Naive B cell (primary cell): ENCODE measurements at regions not wholly inside any gene's neighbourhood (a gene's known extent, or its start where the extent isn't known, plus 50 kb on each side); places are given as distances from the start of the nearest gene placed in this dataset.
"Not testable (repeated sequence)": the region's sequence is repeated elsewhere in the genome, so short reads cannot be mapped to it uniquely, and the experiment has no call there.

Source experiments
- ATAC-seq, 2 donors: fragments of 150-1000 bp; cut with Tn5 transposase; 2 replicates each; pipeline ENCODE4 v1.10.0; 2021; ENCODE audit warnings: low read depth in 2 of 2, mild to moderate bottlenecking in 2 of 2, moderate library complexity in 2 of 2
- DNase-seq: peaks from one replicate; pipeline ENCODE4 v3.0.0; 2022
- H3K27ac Mint-ChIP-seq, 6 donors: one replicate each; pipeline ENCODE4 v1.8.0; 2020 to 2022; ENCODE audit warnings: mild to moderate bottlenecking in 6 of 6, mixed read lengths in 6 of 6, moderate library complexity in 5 of 6, inconsistent platforms in 2 of 6
- H3K27me3 Mint-ChIP-seq, 3 donors: one replicate each; pipeline ENCODE4 v1.8.0; 2021 to 2022; ENCODE audit warnings: mixed read lengths in 3 of 3, mild to moderate bottlenecking in 1 of 3
- H3K36me3 Mint-ChIP-seq, 2 donors: one replicate each; pipeline ENCODE4 v1.8.0; 2020 to 2022; ENCODE audit warnings: mixed read lengths in 2 of 2, inconsistent platforms in 1 of 2, mild to moderate bottlenecking in 1 of 2
- H3K4me1 Mint-ChIP-seq, 3 donors: one replicate each; pipeline ENCODE4 v1.8.0; 2020 to 2022; ENCODE audit warnings: mixed read lengths in 3 of 3, inconsistent platforms in 1 of 3, mild to moderate bottlenecking in 1 of 3, moderate library complexity in 1 of 3
- H3K4me3 Mint-ChIP-seq, 8 donors: one replicate each; pipeline ENCODE4 v1.8.0; 2020 to 2022; ENCODE audit warnings: mild to moderate bottlenecking in 8 of 8, mixed read lengths in 8 of 8, moderate library complexity in 8 of 8, inconsistent platforms in 2 of 8
- H3K9me3 Mint-ChIP-seq, 7 donors: one replicate each; pipeline ENCODE4 v1.8.0; 2020 to 2022; ENCODE audit warnings: mixed read lengths in 7 of 7, mild to moderate bottlenecking in 5 of 7, inconsistent platforms in 2 of 7, moderate library complexity in 1 of 7

GRCh38 chr1:197985351-197985750 is 68.2 kb downstream of the LHX9 start:
- DNase-seq: no peak
- H3K27me3 Mint-ChIP-seq: peaks cover 4 to 7% (median 4%) of the 10 kb centered on the region in 3 donors
- peaks cover 0 to 2% (median 0%) of the 10 kb centered on the region in 3 donors for H3K4me1 Mint-ChIP-seq
- H3K36me3 Mint-ChIP-seq: no peaks in the 10 kb centered on the region
- no peak for ATAC-seq
- H3K4me3 Mint-ChIP-seq: no peak overlapping the region
- H3K9me3 Mint-ChIP-seq: no peaks in the 10 kb centered on the region
- H3K27ac Mint-ChIP-seq: no peak overlapping the region

- Mint-ChIP-seq H3K27me3 (peaks cover 0 to 7% (median 0%) of the 10 kb centered on the region in 3 donors), H3K36me3 (no peaks in the 10 kb centered on the region), H3K4me1 (peaks cover 0 to 2% (median 0%) of the 10 kb centered on the region in 3 donors), H3K9me3 (no peaks in the 10 kb centered on the region), H3K27ac (peak overlapping the region in 1 of 6 donors; percentile 14), H3K4me3 (no peak overlapping the region)
- ATAC-seq (no peak), DNase-seq (no peak)
Measured at GRCh38 chr1:197986817-197987216, 69.6 kb downstream of the LHX9 start.

GRCh38 chr1:197987294-197987693 is 70.1 kb downstream of the LHX9 start:
- H3K9me3 Mint-ChIP-seq: no peaks in the 10 kb centered on the region
- peaks cover 0 to 2% (median 0%) of the 10 kb centered on the region in 3 donors for H3K4me1 Mint-ChIP-seq
- ATAC-seq: no peak
- no peak for DNase-seq
- H3K36me3 Mint-ChIP-seq: no peaks in the 10 kb centered on the region
- no peak overlapping the region for H3K27ac Mint-ChIP-seq
- peaks cover 0 to 7% (median 0%) of the 10 kb centered on the region in 3 donors for H3K27me3 Mint-ChIP-seq
- no peak overlapping the region for H3K4me3 Mint-ChIP-seq

GRCh38 chr1:197988581-197988980 is 71.4 kb downstream of the LHX9 start:
- not testable (repeated sequence) for H3K27ac Mint-ChIP-seq, H3K36me3 Mint-ChIP-seq, ATAC-seq, H3K4me3 Mint-ChIP-seq, H3K4me1 Mint-ChIP-seq, DNase-seq, H3K9me3 Mint-ChIP-seq, H3K27me3 Mint-ChIP-seq

- peaks cover 0 to 2% (median 0%) of the 10 kb centered on the region in 3 donors for H3K4me1 Mint-ChIP-seq
- H3K9me3 Mint-ChIP-seq: no peaks in the 10 kb centered on the region
- H3K27ac Mint-ChIP-seq: peak overlapping the region in 2 of 6 donors; percentile 14 to 60
- no peaks in the 10 kb centered on the region for H3K27me3 Mint-ChIP-seq
- H3K36me3 Mint-ChIP-seq: no peaks in the 10 kb centered on the region
- no peak overlapping the region for H3K4me3 Mint-ChIP-seq
- DNase-seq: no peak
- ATAC-seq: no peak
Measured at GRCh38 chr1:197989058-197989457, 71.9 kb downstream of the LHX9 start.

- Mint-ChIP-seq H3K4me1 (peaks cover 0 to 2% (median 0%) of the 10 kb centered on the region in 3 donors), H3K4me3 (no peak overlapping the region), H3K27me3 (peaks cover 0 to 8% (median 6%) of the 10 kb centered on the region in 3 donors), H3K27ac (no peak overlapping the region), H3K9me3 (peaks cover 0 to 4% (median 0%) of the 10 kb centered on the region in 7 donors), H3K36me3 (no peaks in the 10 kb centered on the region)
- no peak for ATAC-seq
- no peak for DNase-seq
Measured at GRCh38 chr1:197991594-197991993, 74.4 kb downstream of the LHX9 start.

- Mint-ChIP-seq H3K4me3 (no peak overlapping the region), H3K9me3 (peaks cover 0 to 4% (median 0%) of the 10 kb centered on the region in 7 donors), H3K4me1 (no peaks in the 10 kb centered on the region), H3K27me3 (peaks cover 0 to 15% (median 6%) of the 10 kb centered on the region in 3 donors), H3K36me3 (no peaks in the 10 kb centered on the region), H3K27ac (no peak overlapping the region)
- no peak for DNase-seq
- ATAC-seq: no peak
Measured at GRCh38 chr1:197994907-197995407, 77.8 kb downstream of the LHX9 start.

GRCh38 chr1:197995408-197996258 is 78.5 kb downstream of the LHX9 start:
- Mint-ChIP-seq H3K27me3 (peaks cover 0 to 15% (median 6%) of the 10 kb centered on the region in 3 donors), H3K27ac (peak overlapping the region in 1 of 6 donors; percentile 72), H3K4me1 (no peaks in the 10 kb centered on the region), H3K9me3 (peaks cover 0 to 4% (median 0%) of the 10 kb centered on the region in 7 donors), H3K4me3 (no peak overlapping the region), H3K36me3 (no peaks in the 10 kb centered on the region)
- ATAC-seq (no peak), DNase-seq (no peak)

GRCh38 chr1:197996259-197996512 is 79.0 kb downstream of the LHX9 start:
- H3K36me3 Mint-ChIP-seq, H3K27ac Mint-ChIP-seq, H3K4me1 Mint-ChIP-seq, H3K4me3 Mint-ChIP-seq, H3K9me3 Mint-ChIP-seq, DNase-seq, ATAC-seq: not testable (repeated sequence)
- peaks cover 0 to 15% (median 6%) of the 10 kb centered on the region in 3 donors for H3K27me3 Mint-ChIP-seq

GRCh38 chr1:197998110-197998509 is 80.9 kb downstream of the LHX9 start:
- no peak overlapping the region for H3K4me3 Mint-ChIP-seq
- no peaks in the 10 kb centered on the region for H3K4me1 Mint-ChIP-seq
- no peaks in the 10 kb centered on the region for H3K36me3 Mint-ChIP-seq
- ATAC-seq (no peak), DNase-seq (no peak)
- H3K9me3 Mint-ChIP-seq: peaks cover 0 to 4% (median 0%) of the 10 kb centered on the region in 7 donors
- H3K27me3 Mint-ChIP-seq: peaks cover 0 to 15% (median 6%) of the 10 kb centered on the region in 3 donors
- H3K27ac Mint-ChIP-seq: no peak overlapping the region

- peak in 1 of 2 donors; percentile 51 for ATAC-seq
- H3K9me3 Mint-ChIP-seq: peaks cover 0 to 2% (median 0%) of the 10 kb centered on the region in 7 donors
- H3K4me1 Mint-ChIP-seq: no peaks in the 10 kb centered on the region
- no peak overlapping the region for H3K27ac Mint-ChIP-seq
- DNase-seq: no peak
- H3K36me3 Mint-ChIP-seq: no peaks in the 10 kb centered on the region
- H3K27me3 Mint-ChIP-seq: peaks cover 0 to 12% (median 7%) of the 10 kb centered on the region in 3 donors
- H3K4me3 Mint-ChIP-seq: peak overlapping the region in 1 of 8 donors; percentile 36
Measured at GRCh38 chr1:198001776-198002408, 84.7 kb downstream of the LHX9 start.

- Mint-ChIP-seq H3K4me3 (no peak overlapping the region), H3K27ac (no peak overlapping the region), H3K9me3 (peaks cover 0 to 8% (median 2%) of the 10 kb centered on the region in 7 donors), H3K36me3 (peaks cover 0 to 2% of the 10 kb centered on the region in 2 donors), H3K4me1 (no peaks in the 10 kb centered on the region), H3K27me3 (peaks cover 0 to 24% (median 7%) of the 10 kb centered on the region in 3 donors)
- DNase-seq (no peak), ATAC-seq (no peak)
Measured at GRCh38 chr1:198003468-198003867, 86.3 kb downstream of the LHX9 start.

GRCh38 chr1:198007011-198007410 is 89.8 kb downstream of the LHX9 start:
- H3K4me3 Mint-ChIP-seq: no peak overlapping the region
- ATAC-seq (no peak), DNase-seq (no peak)
- H3K27ac Mint-ChIP-seq: no peak overlapping the region
- peaks cover 3 to 40% (median 17%) of the 10 kb centered on the region in 7 donors for H3K9me3 Mint-ChIP-seq
- H3K4me1 Mint-ChIP-seq: no peaks in the 10 kb centered on the region
- H3K36me3 Mint-ChIP-seq: peaks cover 5 to 14% of the 10 kb centered on the region in 2 donors
- H3K27me3 Mint-ChIP-seq: peaks cover 0 to 17% (median 12%) of the 10 kb centered on the region in 3 donors
